ENCODE measurements at regions not wholly inside any gene's neighbourhood (a gene's known extent, or its start where the extent isn't known, plus 50 kb on each side); places are given as distances from the start of the nearest gene placed in this dataset.
A peak's percentile ranks its signal among the peaks of the same experiment; 100 is the strongest.

DNA sequence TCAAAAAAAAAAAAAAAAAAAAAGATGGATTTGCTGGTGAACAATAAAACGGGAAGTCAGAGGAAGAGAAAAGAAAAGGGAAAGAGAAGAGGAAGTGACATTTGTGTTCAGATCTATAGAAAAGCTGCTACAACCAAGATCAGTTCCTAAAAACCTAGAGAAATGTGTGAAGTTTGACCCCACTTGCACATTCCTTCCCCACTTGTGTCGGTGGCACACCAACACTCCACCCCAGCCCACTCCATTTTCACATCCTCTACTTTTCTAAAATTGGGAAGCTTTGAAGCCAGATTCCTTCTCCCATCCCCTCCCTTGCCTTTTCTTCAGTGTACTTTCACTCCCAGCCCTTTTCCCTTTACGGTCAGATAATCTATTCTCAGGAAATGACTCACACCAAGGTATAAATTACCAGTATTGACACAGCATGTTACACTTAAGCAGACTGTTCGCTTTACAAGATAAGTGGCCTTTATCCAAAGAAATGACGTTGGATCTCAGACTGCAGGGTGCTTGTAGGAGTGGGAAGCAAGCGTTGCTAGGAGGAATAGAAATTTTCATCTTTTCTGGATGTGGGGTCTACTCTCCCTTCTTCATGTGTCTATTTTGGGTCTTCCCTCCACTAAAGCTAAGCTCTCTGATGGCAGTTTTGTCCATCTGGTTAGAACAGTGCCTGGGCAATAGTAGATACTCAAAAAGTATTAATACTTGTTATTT lies 92.5 kb upstream of the ADGRF1 start (continued):
- TF ChIP-seq, protein P1, sequence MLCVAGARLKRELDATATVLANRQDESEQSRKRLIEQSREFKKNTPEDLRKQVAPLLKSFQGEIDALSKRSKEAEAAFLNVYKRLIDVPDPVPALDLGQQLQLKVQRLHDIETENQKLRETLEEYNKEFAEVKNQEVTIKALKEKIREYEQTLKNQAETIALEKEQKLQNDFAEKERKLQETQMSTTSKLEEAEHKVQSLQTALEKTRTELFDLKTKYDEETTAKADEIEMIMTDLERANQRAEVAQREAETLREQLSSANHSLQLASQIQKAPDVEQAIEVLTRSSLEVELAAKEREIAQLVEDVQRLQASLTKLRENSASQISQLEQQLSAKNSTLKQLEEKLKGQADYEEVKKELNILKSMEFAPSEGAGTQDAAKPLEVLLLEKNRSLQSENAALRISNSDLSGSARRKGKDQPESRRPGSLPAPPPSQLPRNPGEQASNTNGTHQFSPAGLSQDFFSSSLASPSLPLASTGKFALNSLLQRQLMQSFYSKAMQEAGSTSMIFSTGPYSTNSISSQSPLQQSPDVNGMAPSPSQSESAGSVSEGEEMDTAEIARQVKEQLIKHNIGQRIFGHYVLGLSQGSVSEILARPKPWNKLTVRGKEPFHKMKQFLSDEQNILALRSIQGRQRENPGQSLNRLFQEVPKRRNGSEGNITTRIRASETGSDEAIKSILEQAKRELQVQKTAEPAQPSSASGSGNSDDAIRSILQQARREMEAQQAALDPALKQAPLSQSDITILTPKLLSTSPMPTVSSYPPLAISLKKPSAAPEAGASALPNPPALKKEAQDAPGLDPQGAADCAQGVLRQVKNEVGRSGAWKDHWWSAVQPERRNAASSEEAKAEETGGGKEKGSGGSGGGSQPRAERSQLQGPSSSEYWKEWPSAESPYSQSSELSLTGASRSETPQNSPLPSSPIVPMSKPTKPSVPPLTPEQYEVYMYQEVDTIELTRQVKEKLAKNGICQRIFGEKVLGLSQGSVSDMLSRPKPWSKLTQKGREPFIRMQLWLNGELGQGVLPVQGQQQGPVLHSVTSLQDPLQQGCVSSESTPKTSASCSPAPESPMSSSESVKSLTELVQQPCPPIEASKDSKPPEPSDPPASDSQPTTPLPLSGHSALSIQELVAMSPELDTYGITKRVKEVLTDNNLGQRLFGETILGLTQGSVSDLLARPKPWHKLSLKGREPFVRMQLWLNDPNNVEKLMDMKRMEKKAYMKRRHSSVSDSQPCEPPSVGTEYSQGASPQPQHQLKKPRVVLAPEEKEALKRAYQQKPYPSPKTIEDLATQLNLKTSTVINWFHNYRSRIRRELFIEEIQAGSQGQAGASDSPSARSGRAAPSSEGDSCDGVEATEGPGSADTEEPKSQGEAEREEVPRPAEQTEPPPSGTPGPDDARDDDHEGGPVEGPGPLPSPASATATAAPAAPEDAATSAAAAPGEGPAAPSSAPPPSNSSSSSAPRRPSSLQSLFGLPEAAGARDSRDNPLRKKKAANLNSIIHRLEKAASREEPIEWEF (CRISPR knock-in tag; IDR thresholded peaks at IDR 0.05): peak; percentile 97
- TF ChIP-seq, protein P2, sequence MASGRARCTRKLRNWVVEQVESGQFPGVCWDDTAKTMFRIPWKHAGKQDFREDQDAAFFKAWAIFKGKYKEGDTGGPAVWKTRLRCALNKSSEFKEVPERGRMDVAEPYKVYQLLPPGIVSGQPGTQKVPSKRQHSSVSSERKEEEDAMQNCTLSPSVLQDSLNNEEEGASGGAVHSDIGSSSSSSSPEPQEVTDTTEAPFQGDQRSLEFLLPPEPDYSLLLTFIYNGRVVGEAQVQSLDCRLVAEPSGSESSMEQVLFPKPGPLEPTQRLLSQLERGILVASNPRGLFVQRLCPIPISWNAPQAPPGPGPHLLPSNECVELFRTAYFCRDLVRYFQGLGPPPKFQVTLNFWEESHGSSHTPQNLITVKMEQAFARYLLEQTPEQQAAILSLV (tag; IDR thresholded peaks at IDR 0.05): no peak
- TF ChIP-seq ZNF707 (CRISPR knock-in tag; conservative IDR thresholded peaks at IDR 0.05) (no peak), NONO (IDR thresholded peaks at IDR 0.05; ENCODE audit: low read depth in 2 of 2, low read length in 1 of 2) (peak in 1 of 2 experiments; percentile 69; a peak in 1 of 4 replicates), HIVEP1 (CRISPR knock-in tag; IDR thresholded peaks at IDR 0.05) (no peak), MAFF (IDR thresholded peaks at IDR 0.05; ENCODE audit: low read length) (peak; percentile 29; the same call in 1 of the 2 replicates), ZNF589 (CRISPR knock-in tag; IDR thresholded peaks at IDR 0.05; ENCODE audit: low read depth) (no peak), MEIS2 (IDR thresholded peaks at IDR 0.05; ENCODE audit: partially characterized antibody) (peak; percentile 99), ETV1 (tag; conservative IDR thresholded peaks at IDR 0.05; ENCODE audit: low read depth) (peak; percentile 98), TCFL5 (CRISPR knock-in tag; conservative IDR thresholded peaks at IDR 0.05) (no peak), ARID1B (IDR thresholded peaks at IDR 0.05) (peak; percentile 99), KLF10 (CRISPR knock-in tag; IDR thresholded peaks at IDR 0.05) (no peak), ASH1L (IDR thresholded peaks at IDR 0.05; ENCODE audit: borderline replicate concordance, low read depth, partially characterized antibody) (no peak)
- TF ChIP-seq, protein P3, sequence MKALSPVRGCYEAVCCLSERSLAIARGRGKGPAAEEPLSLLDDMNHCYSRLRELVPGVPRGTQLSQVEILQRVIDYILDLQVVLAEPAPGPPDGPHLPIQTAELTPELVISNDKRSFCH (CRISPR knock-in tag; IDR thresholded peaks at IDR 0.05): no peak
- TF ChIP-seq, protein P3 (tag; IDR thresholded peaks at IDR 0.05): peak; percentile 51; the same call in 1 of the 2 replicates
- TF ChIP-seq, protein P4, sequence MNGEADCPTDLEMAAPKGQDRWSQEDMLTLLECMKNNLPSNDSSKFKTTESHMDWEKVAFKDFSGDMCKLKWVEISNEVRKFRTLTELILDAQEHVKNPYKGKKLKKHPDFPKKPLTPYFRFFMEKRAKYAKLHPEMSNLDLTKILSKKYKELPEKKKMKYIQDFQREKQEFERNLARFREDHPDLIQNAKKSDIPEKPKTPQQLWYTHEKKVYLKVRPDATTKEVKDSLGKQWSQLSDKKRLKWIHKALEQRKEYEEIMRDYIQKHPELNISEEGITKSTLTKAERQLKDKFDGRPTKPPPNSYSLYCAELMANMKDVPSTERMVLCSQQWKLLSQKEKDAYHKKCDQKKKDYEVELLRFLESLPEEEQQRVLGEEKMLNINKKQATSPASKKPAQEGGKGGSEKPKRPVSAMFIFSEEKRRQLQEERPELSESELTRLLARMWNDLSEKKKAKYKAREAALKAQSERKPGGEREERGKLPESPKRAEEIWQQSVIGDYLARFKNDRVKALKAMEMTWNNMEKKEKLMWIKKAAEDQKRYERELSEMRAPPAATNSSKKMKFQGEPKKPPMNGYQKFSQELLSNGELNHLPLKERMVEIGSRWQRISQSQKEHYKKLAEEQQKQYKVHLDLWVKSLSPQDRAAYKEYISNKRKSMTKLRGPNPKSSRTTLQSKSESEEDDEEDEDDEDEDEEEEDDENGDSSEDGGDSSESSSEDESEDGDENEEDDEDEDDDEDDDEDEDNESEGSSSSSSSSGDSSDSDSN (IDR thresholded peaks at IDR 0.05; ENCODE audit: borderline replicate concordance in 1 of 2, low read depth in 2 of 2, low read length in 2 of 2): no peak
- TF ChIP-seq, protein P5, sequence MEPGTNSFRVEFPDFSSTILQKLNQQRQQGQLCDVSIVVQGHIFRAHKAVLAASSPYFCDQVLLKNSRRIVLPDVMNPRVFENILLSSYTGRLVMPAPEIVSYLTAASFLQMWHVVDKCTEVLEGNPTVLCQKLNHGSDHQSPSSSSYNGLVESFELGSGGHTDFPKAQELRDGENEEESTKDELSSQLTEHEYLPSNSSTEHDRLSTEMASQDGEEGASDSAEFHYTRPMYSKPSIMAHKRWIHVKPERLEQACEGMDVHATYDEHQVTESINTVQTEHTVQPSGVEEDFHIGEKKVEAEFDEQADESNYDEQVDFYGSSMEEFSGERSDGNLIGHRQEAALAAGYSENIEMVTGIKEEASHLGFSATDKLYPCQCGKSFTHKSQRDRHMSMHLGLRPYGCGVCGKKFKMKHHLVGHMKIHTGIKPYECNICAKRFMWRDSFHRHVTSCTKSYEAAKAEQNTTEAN (CRISPR knock-in tag; IDR thresholded peaks at IDR 0.05): no peak
